SJSA1 (cell line): ENCODE measurements at regions not wholly inside any gene's neighbourhood (a gene's known extent, or its start where the extent isn't known, plus 50 kb on each side); places are given as distances from the start of the nearest gene placed in this dataset.
"Not testable (repeated sequence)": the region's sequence is repeated elsewhere in the genome, so short reads cannot be mapped to it uniquely, and the experiment has no call there.

Experiments
- DNase-seq, 2 experiments: peaks; one replicate each; pipeline ENCODE4 v3.0.0-alpha.2; 2015 to 2020; ENCODE audit warnings: low spot score in 2 of 2, low read depth in 1 of 2
- H3K27ac ChIP-seq: fragments of 250-450 bp; sonication (Bioruptor Pico); 2 replicates; pipeline ENCODE4 v1.5.1; 2020; ENCODE audit warnings: mild to moderate bottlenecking, moderate library complexity
- H3K27me3 ChIP-seq: fragments of 250-450 bp; sonication (Bioruptor Pico); replicated peaks from 2 replicates; pipeline ENCODE4 v1.5.1; 2020; ENCODE audit warnings: mild to moderate bottlenecking, moderate library complexity
- H3K36me3 ChIP-seq: fragments of 250-450 bp; sonication (Bioruptor Pico); 2 replicates; pipeline ENCODE4 v1.5.1; 2020; ENCODE audit warnings: mild to moderate bottlenecking
- H3K4me1 ChIP-seq: fragments of 250-450 bp; sonication (Bioruptor Pico); replicated peaks from 2 replicates; pipeline ENCODE4 v1.6.1; 2021; ENCODE audit warnings: mild to moderate bottlenecking
- H3K4me3 ChIP-seq: fragments of 250-450 bp; sonication (Bioruptor Pico); 2 replicates; pipeline ENCODE4 v1.5.1; 2020; ENCODE audit warnings: mild to moderate bottlenecking
- H3K9me3 ChIP-seq: fragments of 250-450 bp; sonication (Bioruptor Pico); replicated peaks from 2 replicates; pipeline ENCODE4 v1.5.1; 2020; ENCODE audit warnings: mild to moderate bottlenecking

DNA sequence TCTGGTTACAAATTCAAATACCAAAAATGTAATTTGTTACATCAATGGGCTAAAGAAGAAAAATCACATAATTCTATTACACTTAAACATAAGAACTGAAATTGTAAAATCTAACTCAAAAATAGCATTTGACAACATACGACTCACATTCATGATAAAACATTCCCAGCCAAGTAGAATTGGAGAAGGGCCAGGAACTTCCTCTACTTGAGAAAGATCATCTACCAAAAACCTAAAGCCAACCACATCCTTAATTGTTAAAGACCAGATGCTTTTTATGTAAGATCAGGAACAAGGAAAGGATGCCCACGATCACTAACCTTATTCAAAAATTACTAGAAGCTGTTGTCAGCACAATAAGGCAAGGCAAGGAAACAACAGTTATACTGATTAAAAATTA, 1819.8 kb upstream of the C9orf72 start:
- Histone ChIP-seq H3K27me3 (no peaks in the 10 kb centered on the region), H3K4me1 (no peaks in the 10 kb centered on the region), H3K9me3 (no peaks in the 10 kb centered on the region), H3K4me3 (no peak overlapping the region), H3K27ac (no peak overlapping the region), H3K36me3 (no peaks in the 10 kb centered on the region)
- no peak for DNase-seq

GRCh38 chr9:29394855-29395254, 1821.6 kb upstream of the C9orf72 start:
- Histone ChIP-seq H3K27me3 (no peaks in the 10 kb centered on the region), H3K9me3 (no peaks in the 10 kb centered on the region), H3K4me1 (no peaks in the 10 kb centered on the region), H3K4me3 (no peak overlapping the region), H3K27ac (no peak overlapping the region), H3K36me3 (no peaks in the 10 kb centered on the region)
- DNase-seq: no peak

DNA sequence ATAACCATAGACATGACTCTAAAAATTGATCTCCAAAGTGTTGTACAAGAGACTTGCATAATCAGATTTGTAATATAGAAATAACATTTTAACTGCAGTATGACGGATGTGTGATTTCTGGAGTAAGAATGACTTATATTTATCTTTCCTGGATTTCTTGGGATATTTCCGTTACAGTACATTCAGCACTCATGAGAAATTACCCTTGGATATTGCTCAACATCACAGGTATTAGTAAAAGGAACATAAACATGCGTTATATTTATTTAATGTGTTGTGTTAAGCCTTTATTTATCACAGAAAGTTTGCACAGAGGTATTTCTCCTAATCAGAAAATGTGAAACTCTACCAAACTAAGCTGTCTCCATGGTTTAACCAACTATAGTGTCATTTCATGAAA, 1823.9 kb upstream of the C9orf72 start:
- no peak for DNase-seq
- no peaks in the 10 kb centered on the region for H3K4me1 ChIP-seq

GRCh38 chr9:29416204-29416603, 1842.9 kb upstream of the C9orf72 start:
- DNase-seq: no peak
- Histone ChIP-seq H3K4me3 (no peak overlapping the region), H3K36me3 (no peaks in the 10 kb centered on the region), H3K27ac (no peak overlapping the region), H3K27me3 (no peaks in the 10 kb centered on the region), H3K4me1 (no peaks in the 10 kb centered on the region), H3K9me3 (no peaks in the 10 kb centered on the region)

More for the DNA sequence above, 1823.9 kb upstream of the C9orf72 start:
- Histone ChIP-seq H3K27me3 (no peaks in the 10 kb centered on the region), H3K36me3 (no peaks in the 10 kb centered on the region), H3K9me3 (no peaks in the 10 kb centered on the region), H3K4me3 (no peak overlapping the region), H3K27ac (no peak overlapping the region)

DNA sequence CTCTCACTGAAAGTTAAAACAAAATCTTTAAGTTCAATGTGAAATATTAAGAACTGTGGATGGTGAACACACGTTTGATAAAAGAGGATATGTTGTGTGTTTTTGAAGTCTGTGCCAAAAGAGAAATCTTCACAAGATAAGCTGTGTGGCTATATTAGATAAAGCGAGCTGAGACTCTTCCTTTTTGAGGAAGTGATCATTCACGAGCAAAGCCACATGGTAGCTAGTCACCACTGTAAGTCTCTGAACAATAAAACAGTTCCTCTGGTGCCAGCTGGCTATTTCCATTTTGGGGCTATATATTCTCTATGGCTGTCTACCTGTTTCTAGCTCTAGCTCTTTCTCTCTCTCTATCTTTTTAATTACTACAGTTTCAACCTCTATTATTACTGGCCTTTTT, 1849.2 kb upstream of the C9orf72 start:
- H3K9me3 ChIP-seq: no peaks in the 10 kb centered on the region
- H3K27me3 ChIP-seq: no peaks in the 10 kb centered on the region
- H3K27ac ChIP-seq: no peak overlapping the region
- DNase-seq: no peak
- no peaks in the 10 kb centered on the region for H3K36me3 ChIP-seq
- no peaks in the 10 kb centered on the region for H3K4me1 ChIP-seq
- H3K4me3 ChIP-seq: no peak overlapping the region

GRCh38 chr9:29432191-29432590, 1858.9 kb upstream of the C9orf72 start:
- no peak for DNase-seq
- H3K4me1 ChIP-seq: no peaks in the 10 kb centered on the region
- no peaks in the 10 kb centered on the region for H3K27me3 ChIP-seq
- no peaks in the 10 kb centered on the region for H3K9me3 ChIP-seq
- no peak overlapping the region for H3K27ac ChIP-seq
- no peaks in the 10 kb centered on the region for H3K36me3 ChIP-seq
- H3K4me3 ChIP-seq: no peak overlapping the region

DNA sequence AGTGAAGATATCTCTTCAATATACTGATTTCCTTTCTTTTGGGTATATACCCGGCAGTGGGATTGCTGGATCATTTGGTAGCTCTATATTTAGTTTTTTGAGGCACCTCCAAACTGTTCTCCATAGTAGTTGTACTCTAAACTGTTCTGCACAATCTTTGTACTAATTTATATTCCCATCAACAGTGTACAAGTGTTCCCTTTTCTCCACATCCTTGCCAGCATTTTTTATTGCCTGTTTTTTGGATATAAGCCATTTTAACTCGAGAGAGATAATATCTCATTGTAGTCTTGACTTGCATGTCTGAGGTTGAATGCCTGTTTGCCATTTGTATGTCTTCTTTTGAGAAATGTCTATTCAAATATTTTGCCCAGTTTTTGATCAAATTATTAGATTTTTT, 1859.4 kb upstream of the C9orf72 start:
- not testable (repeated sequence) for H3K4me1 ChIP-seq, H3K27ac ChIP-seq, H3K27me3 ChIP-seq, H3K4me3 ChIP-seq, H3K9me3 ChIP-seq, H3K36me3 ChIP-seq, DNase-seq

GRCh38 chr9:29435368-29435767, 1862.1 kb upstream of the C9orf72 start:
- H3K9me3 ChIP-seq: no peaks in the 10 kb centered on the region
- no peak for DNase-seq
- no peaks in the 10 kb centered on the region for H3K27me3 ChIP-seq
- H3K4me1 ChIP-seq: no peaks in the 10 kb centered on the region
- H3K36me3 ChIP-seq: no peaks in the 10 kb centered on the region
- H3K27ac ChIP-seq: no peak overlapping the region
- H3K4me3 ChIP-seq: no peak overlapping the region

GRCh38 chr9:29437526-29437925, 1864.2 kb upstream of the C9orf72 start:
- no peak overlapping the region for H3K4me3 ChIP-seq
- no peaks in the 10 kb centered on the region for H3K9me3 ChIP-seq
- no peak overlapping the region for H3K27ac ChIP-seq
- no peaks in the 10 kb centered on the region for H3K36me3 ChIP-seq
- no peaks in the 10 kb centered on the region for H3K4me1 ChIP-seq
- no peak for DNase-seq
- no peaks in the 10 kb centered on the region for H3K27me3 ChIP-seq

DNA sequence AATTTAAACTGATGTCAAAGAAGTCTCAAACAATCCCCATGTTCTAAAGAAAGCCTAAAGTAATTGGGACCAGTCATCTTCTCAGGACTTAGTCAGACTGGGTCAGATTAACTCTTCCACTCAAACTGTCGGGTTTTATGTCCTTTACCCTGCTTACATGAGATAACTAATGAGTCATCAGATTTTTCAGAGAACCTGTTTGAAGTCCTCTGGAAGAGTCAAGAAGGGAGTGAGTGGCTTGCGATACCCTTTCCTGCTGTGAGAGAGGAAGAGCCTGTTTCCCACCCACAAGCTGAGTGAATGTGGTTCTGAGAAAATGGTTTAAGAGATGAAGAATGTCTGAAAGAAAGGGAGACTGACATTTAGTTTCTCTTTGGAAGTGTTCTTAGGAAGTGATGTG, 1866.7 kb upstream of the C9orf72 start:
- no peaks in the 10 kb centered on the region for H3K27me3 ChIP-seq
- no peaks in the 10 kb centered on the region for H3K36me3 ChIP-seq
- no peak overlapping the region for H3K27ac ChIP-seq
- no peak overlapping the region for H3K4me3 ChIP-seq
- H3K9me3 ChIP-seq: no peaks in the 10 kb centered on the region
- no peak for DNase-seq
- H3K4me1 ChIP-seq: no peaks in the 10 kb centered on the region

DNA sequence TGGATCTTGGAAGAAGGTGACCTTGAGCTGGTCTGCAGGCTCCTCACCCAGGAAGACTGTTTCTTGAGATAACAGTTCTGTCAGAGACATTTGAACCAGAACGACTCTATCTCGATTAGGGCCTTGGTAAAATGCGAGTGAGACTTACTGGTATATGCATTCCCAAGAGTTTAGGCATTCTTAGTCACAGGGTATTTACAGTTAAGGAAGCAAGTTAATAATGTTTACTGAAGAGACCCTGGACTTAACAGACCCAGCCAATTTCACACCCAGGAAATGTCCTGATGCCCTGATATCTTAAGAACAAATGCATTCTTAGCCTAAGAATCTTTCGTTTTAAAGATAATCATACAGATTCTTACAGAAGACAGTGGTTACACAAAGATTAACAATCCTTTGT, 1867.2 kb upstream of the C9orf72 start:
- Histone ChIP-seq H3K9me3 (no peaks in the 10 kb centered on the region), H3K36me3 (no peaks in the 10 kb centered on the region), H3K4me1 (no peaks in the 10 kb centered on the region), H3K4me3 (no peak overlapping the region), H3K27ac (no peak overlapping the region), H3K27me3 (no peaks in the 10 kb centered on the region)
- DNase-seq: no peak

- Histone ChIP-seq H3K36me3 (no peaks in the 10 kb centered on the region), H3K4me1 (no peaks in the 10 kb centered on the region), H3K9me3 (no peaks in the 10 kb centered on the region), H3K27me3 (no peaks in the 10 kb centered on the region), H3K27ac (no peak overlapping the region), H3K4me3 (no peak overlapping the region)
- DNase-seq: no peak
Observed at GRCh38 chr9:29445751-29446150, 1872.5 kb upstream of the C9orf72 start.

DNA sequence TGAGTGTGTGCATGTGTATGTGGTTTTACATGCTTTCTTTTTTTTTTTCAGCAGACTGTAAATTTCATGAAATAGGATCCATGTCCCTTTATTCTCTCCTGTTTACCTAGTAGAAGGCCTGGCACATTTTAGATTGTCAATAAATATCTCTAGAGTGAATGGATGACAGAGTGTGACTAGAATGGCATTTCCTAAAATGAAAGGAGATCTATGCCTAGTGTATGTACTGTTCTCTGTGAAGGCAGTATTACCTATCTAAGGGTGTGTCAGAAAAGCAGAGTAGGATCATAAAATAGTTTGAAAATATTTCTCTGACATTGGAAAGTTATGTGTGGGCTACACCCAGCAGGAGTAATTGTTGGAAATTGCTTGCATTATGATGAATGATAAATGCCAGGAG, 1876.0 kb upstream of the C9orf72 start:
- DNase-seq: no peak
- Histone ChIP-seq H3K36me3 (no peaks in the 10 kb centered on the region), H3K4me3 (no peak overlapping the region), H3K9me3 (no peaks in the 10 kb centered on the region), H3K27me3 (no peaks in the 10 kb centered on the region), H3K4me1 (no peaks in the 10 kb centered on the region), H3K27ac (no peak overlapping the region)

DNA sequence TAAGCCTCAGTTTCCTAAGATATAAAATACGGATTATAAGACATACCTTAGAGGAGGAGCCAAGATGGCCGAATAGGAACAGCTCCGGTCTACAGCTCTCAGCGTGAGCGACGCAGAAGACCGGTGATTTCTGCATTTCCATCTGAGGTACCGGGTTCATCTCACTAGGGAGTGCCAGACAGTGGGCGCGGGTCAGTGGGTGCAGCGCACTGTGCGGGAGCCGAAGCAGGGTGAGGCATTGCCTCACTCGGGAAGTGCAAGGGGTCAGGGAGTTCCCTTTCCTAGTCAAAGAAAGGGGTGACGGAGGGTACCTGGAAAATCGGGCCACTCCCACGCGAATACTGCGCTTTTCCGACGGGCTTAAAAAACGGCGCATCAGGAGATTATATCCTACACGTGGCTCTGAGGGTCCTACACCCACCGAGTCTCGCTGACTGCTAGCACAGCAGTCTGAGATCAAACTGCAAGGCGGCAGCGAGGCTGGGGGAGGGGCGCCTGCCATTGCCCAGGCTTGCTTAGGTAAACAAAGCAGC, 1877.1 kb upstream of the C9orf72 start:
- not testable (repeated sequence) for H3K4me1 ChIP-seq, H3K27me3 ChIP-seq, H3K9me3 ChIP-seq, H3K27ac ChIP-seq, H3K4me3 ChIP-seq, DNase-seq, H3K36me3 ChIP-seq

- Histone ChIP-seq H3K4me1 (no peaks in the 10 kb centered on the region), H3K4me3 (no peak overlapping the region), H3K36me3 (no peaks in the 10 kb centered on the region), H3K27ac (no peak overlapping the region), H3K9me3 (no peaks in the 10 kb centered on the region), H3K27me3 (no peaks in the 10 kb centered on the region)
- no peak for DNase-seq
Observed at GRCh38 chr9:29456940-29457339, 1883.7 kb upstream of the C9orf72 start.
